Neural cell (in vitro differentiated cells): ENCODE measurements at regions not wholly inside any gene's neighbourhood (a gene's known extent, or its start where the extent isn't known, plus 50 kb on each side); places are given as distances from the start of the nearest gene placed in this dataset.

Experiments
- CTCF ChIP-seq: fragments of 450-650 bp; IDR thresholded peaks from 2 replicates; pipeline ENCODE4 v1.5.1; 2014; ENCODE audit warnings: antibody characterized with exemption, mild to moderate bottlenecking, moderate library complexity; ENCODE audit not compliant: poor library complexity, severe bottlenecking
- EP300 ChIP-seq: fragments of 450-650 bp; conservative IDR thresholded peaks from 2 replicates; pipeline ENCODE4 v1.6.1; 2014; ENCODE audit warnings: antibody characterized with exemption, mild to moderate bottlenecking, moderate library complexity; ENCODE audit not compliant: poor library complexity, severe bottlenecking
- POLR2AphosphoS5 ChIP-seq: IDR thresholded peaks from 2 replicates; pipeline ENCODE4 v1.6.1; 2012

- no peak for TF ChIP-seq EP300
- TF ChIP-seq CTCF: no peak
- TF ChIP-seq POLR2AphosphoS5: no peak
Observed at GRCh38 chr18:38290229-38290628, 724.6 kb upstream of the CELF4 start.
